ENCODE measurements at regions not wholly inside any gene's neighbourhood (a gene's known extent, or its start where the extent isn't known, plus 50 kb on each side); places are given as distances from the start of the nearest gene placed in this dataset.

- in situ Hi-C loops (cut with MboI; ENCODE audit: low pct_ligation_motif_present in 1 of 4, low pct_unique_long_range_greater_than_20kb in 1 of 4, low sequenced_read_pairs in 3 of 4), result loop anchor here in 3 of 4 donors (25.0 kb wide), 2 partner anchors 356 to 381 kb away; no protein-coding TSS in a partner anchor
- no peak for TF ChIP-seq EP300 (IDR thresholded peaks at IDR 0.05; ENCODE audit: low read depth)
- TF ChIP-seq CTCF (IDR thresholded peaks at IDR 0.05), result no peak
- no peak for TF ChIP-seq POLR2A (IDR thresholded peaks at IDR 0.05)
- no peak for TF ChIP-seq POLR2AphosphoS5 (IDR thresholded peaks at IDR 0.05)
- Histone ChIP-seq H3K4me3 (no peak overlapping the region), H3K27me3 (no peaks in the 10 kb centered on the region), H3K36me3 (no peaks in the 10 kb centered on the region), H3K27ac (no peak overlapping the region), H3K9me3 (no peaks in the 10 kb centered on the region), H3K4me1 (no peaks in the 10 kb centered on the region)
- DNase-seq, result no peak
- intact Hi-C loops (cut with DNase I; ENCODE audit: low total_unique reads), result loop anchor here (5.0 kb wide), 1 partner anchor 386 kb away; no protein-coding TSS in a partner anchor
These were observed 253.0 kb downstream of the TECRL start for GRCh38 chr4:64156253-64156652.

GRCh38 chr4:64146030-64146429 is 263.2 kb downstream of the TECRL start:
- no peak for TF ChIP-seq EP300 (IDR thresholded peaks at IDR 0.05; ENCODE audit: low read depth)
- no peak for TF ChIP-seq POLR2A (IDR thresholded peaks at IDR 0.05)
- TF ChIP-seq CTCF (IDR thresholded peaks at IDR 0.05), result no peak
- H3K27ac ChIP-seq, result no peak overlapping the region
- intact Hi-C loops (cut with DNase I; ENCODE audit: low total_unique reads), result no loop called here
- in situ Hi-C loops (cut with MboI; ENCODE audit: low pct_ligation_motif_present in 1 of 4, low pct_unique_long_range_greater_than_20kb in 1 of 4, low sequenced_read_pairs in 3 of 4), result no loop called here
- WGBS, 2 donors (ENCODE audit: low coverage in 1 of 2), result 61 to 65% methylated on average over 3 of the region's 3 CpGs
- no peak overlapping the region for H3K4me3 ChIP-seq
- no peaks in the 10 kb centered on the region for H3K36me3 ChIP-seq
- H3K4me1 ChIP-seq, result no peaks in the 10 kb centered on the region
- DNase-seq, result no peak
- H3K27me3 ChIP-seq, result no peaks in the 10 kb centered on the region
- peaks cover 0 to 11% of the 10 kb centered on the region in 2 donors for H3K9me3 ChIP-seq

GRCh38 chr4:64144994-64145393 is 264.3 kb downstream of the TECRL start:
- H3K4me3 ChIP-seq, result no peak overlapping the region
- TF ChIP-seq POLR2A (IDR thresholded peaks at IDR 0.05) (no peak), EP300 (IDR thresholded peaks at IDR 0.05; ENCODE audit: low read depth) (no peak), POLR2AphosphoS5 (IDR thresholded peaks at IDR 0.05) (no peak), CTCF (IDR thresholded peaks at IDR 0.05) (no peak)
- peaks cover 0 to 11% of the 10 kb centered on the region in 2 donors for H3K9me3 ChIP-seq
- H3K27me3 ChIP-seq, result no peaks in the 10 kb centered on the region
- no peaks in the 10 kb centered on the region for H3K36me3 ChIP-seq
- H3K4me1 ChIP-seq, result no peaks in the 10 kb centered on the region
- DNase-seq, result no peak
- no peak overlapping the region for H3K27ac ChIP-seq
- WGBS, 2 donors (ENCODE audit: low coverage in 1 of 2), result 36 to 60% methylated on average over 1 of the region's 1 CpG
- in situ Hi-C loops (cut with MboI; ENCODE audit: low pct_ligation_motif_present in 1 of 4, low pct_unique_long_range_greater_than_20kb in 1 of 4, low sequenced_read_pairs in 3 of 4), result no loop called here
- intact Hi-C loops (cut with DNase I; ENCODE audit: low total_unique reads), result no loop called here

- Histone ChIP-seq H3K36me3 (no peaks in the 10 kb centered on the region), H3K9me3 (no peaks in the 10 kb centered on the region), H3K4me3 (no peak overlapping the region), H3K27me3 (no peaks in the 10 kb centered on the region), H3K27ac (no peak overlapping the region), H3K4me1 (no peaks in the 10 kb centered on the region)
- intact Hi-C loops (cut with DNase I; ENCODE audit: low total_unique reads) (no loop called here), in situ Hi-C loops (cut with MboI; ENCODE audit: low pct_ligation_motif_present in 1 of 4, low pct_unique_long_range_greater_than_20kb in 1 of 4, low sequenced_read_pairs in 3 of 4) (no loop called here)
- DNase-seq, result no peak
- 30 to 34% methylated on average over 4 of the region's 4 CpGs for WGBS, 2 donors (ENCODE audit: low coverage in 1 of 2)
- TF ChIP-seq EP300 (IDR thresholded peaks at IDR 0.05; ENCODE audit: low read depth) (no peak), POLR2AphosphoS5 (IDR thresholded peaks at IDR 0.05) (no peak), CTCF (IDR thresholded peaks at IDR 0.05) (no peak), POLR2A (IDR thresholded peaks at IDR 0.05) (no peak)
These were observed 278.3 kb downstream of the TECRL start for GRCh38 chr4:64130907-64131306.
